ENCODE measurements at regions not wholly inside any gene's neighbourhood (a gene's known extent, or its start where the extent isn't known, plus 50 kb on each side); places are given as distances from the start of the nearest gene placed in this dataset.

DNA sequence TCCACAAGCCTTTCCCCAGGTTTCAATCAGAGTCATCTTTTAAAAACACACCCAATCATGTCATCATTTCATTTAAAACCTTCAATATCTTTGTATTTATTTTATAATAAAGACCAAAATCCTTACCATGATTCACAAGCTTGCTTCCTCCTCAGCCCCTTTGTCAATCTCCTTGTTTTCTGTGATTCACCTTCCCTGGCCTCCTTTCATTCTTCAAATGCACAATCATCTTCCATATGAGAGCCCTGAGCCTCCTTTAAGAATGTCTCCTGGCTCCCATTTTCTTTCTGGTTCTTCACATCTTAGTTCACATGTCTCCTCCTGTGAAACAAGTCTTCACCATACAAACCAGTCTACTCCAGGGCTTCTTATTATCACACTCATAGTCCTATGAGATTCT, 904.0 kb downstream of the SORCS3 start:
- no peak overlapping the region for H3K27ac ChIP-seq

DNA sequence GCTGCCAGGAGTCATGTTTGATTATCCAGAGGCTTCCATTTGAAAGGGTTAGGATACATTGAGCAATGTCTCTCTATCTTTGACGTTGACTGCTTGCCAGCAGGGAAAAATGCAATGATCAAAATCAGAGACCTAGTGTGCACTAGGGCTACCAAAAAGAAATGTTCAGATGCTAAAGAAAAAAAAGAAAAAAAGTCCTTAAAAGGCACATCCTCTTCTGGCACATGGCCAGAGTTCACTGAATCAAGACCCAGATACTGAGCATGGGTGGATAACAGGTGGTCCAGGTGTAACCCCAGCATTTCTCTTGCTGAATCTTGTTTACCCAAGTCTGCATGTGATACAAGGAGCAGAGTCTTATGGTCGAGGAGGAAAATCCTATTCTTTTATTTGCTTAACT, 899.3 kb downstream of the SORCS3 start:
- no peak overlapping the region for H3K4me3 ChIP-seq
- H3K9me3 ChIP-seq (ENCODE audit: low read depth), result no peaks in the 10 kb centered on the region
- no peak for TF ChIP-seq EZH2 (IDR thresholded peaks at IDR 0.05; ENCODE audit: borderline replicate concordance)
- H3K27ac ChIP-seq, result no peak overlapping the region
- WGBS (ENCODE audit: low lambda C conversion rate, missing lambda C conversion rate), result 53% methylated on average over 2 of the region's 2 CpGs
- H4K20me1 ChIP-seq (ENCODE audit: insufficient read depth, poor library complexity, severe bottlenecking), result no peaks in the 10 kb centered on the region
- no peak overlapping the region for H3K4me2 ChIP-seq
- H3K4me1 ChIP-seq (ENCODE audit: insufficient read depth), result no peaks in the 10 kb centered on the region
- no peaks in the 10 kb centered on the region for H3K79me2 ChIP-seq
- no peaks in the 10 kb centered on the region for H3K9me2 ChIP-seq (replicated peaks; ENCODE audit: insufficient read depth)
- no peak overlapping the region for H2AFZ ChIP-seq
- H3K36me3 ChIP-seq (replicated peaks; ENCODE audit: insufficient read depth, low read depth), result no peaks in the 10 kb centered on the region
- DNase-seq (ENCODE audit: low spot score), result peak; percentile 14
- H3K27me3 ChIP-seq, result no peaks in the 10 kb centered on the region

More for the DNA sequence above, 904.0 kb downstream of the SORCS3 start:
- no peaks in the 10 kb centered on the region for H4K20me1 ChIP-seq (ENCODE audit: insufficient read depth, poor library complexity, severe bottlenecking)
- DNase-seq (ENCODE audit: low spot score), result no peak
- no peaks in the 10 kb centered on the region for H3K79me2 ChIP-seq
- no peaks in the 10 kb centered on the region for H3K36me3 ChIP-seq (replicated peaks; ENCODE audit: insufficient read depth, low read depth)
- H3K9me2 ChIP-seq (replicated peaks; ENCODE audit: insufficient read depth), result no peaks in the 10 kb centered on the region
- H3K4me2 ChIP-seq, result no peak overlapping the region
- no peak for TF ChIP-seq EZH2phosphoT487 (IDR thresholded peaks at IDR 0.05; ENCODE audit: low read depth, severe bottlenecking, unreplicated experiment)
- TF ChIP-seq, protein P1, sequence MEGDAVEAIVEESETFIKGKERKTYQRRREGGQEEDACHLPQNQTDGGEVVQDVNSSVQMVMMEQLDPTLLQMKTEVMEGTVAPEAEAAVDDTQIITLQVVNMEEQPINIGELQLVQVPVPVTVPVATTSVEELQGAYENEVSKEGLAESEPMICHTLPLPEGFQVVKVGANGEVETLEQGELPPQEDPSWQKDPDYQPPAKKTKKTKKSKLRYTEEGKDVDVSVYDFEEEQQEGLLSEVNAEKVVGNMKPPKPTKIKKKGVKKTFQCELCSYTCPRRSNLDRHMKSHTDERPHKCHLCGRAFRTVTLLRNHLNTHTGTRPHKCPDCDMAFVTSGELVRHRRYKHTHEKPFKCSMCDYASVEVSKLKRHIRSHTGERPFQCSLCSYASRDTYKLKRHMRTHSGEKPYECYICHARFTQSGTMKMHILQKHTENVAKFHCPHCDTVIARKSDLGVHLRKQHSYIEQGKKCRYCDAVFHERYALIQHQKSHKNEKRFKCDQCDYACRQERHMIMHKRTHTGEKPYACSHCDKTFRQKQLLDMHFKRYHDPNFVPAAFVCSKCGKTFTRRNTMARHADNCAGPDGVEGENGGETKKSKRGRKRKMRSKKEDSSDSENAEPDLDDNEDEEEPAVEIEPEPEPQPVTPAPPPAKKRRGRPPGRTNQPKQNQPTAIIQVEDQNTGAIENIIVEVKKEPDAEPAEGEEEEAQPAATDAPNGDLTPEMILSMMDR (IDR thresholded peaks at IDR 0.05; ENCODE audit: poor library complexity), result no peak
- TF ChIP-seq EZH2 (IDR thresholded peaks at IDR 0.05; ENCODE audit: borderline replicate concordance), result no peak
- H3K4me3 ChIP-seq, result no peak overlapping the region
- no peak overlapping the region for H2AFZ ChIP-seq
- H3K4me1 ChIP-seq (ENCODE audit: insufficient read depth), result no peaks in the 10 kb centered on the region
- H3K27me3 ChIP-seq, result no peaks in the 10 kb centered on the region
- no peaks in the 10 kb centered on the region for H3K9me3 ChIP-seq (ENCODE audit: low read depth)

DNA sequence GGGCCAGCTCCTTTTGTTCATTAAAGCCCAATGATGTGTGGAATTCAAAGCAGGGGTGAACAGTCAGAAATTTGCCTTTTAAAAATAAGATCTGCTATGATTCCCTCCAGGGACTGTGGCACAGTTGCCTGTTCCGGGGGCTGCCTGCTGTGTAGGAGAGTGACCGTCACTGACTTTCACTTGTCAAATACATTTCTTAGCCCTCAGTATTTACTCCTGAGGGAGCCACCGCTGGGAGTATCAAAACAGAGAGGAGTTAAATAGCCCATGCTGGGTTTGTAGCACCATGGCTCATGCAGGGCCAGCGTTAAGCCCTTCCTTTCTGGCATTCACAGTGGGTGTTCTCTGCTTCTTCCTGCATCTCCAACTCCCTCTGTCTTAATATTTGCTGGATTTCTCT, 897.8 kb downstream of the SORCS3 start:
- TF ChIP-seq, protein P1 (IDR thresholded peaks at IDR 0.05; ENCODE audit: poor library complexity), result no peak
- TF ChIP-seq EZH2phosphoT487 (IDR thresholded peaks at IDR 0.05; ENCODE audit: low read depth, severe bottlenecking, unreplicated experiment) (no peak), EZH2 (IDR thresholded peaks at IDR 0.05; ENCODE audit: borderline replicate concordance) (no peak)
- H3K4me3 ChIP-seq, result no peak overlapping the region
- H3K4me1 ChIP-seq (ENCODE audit: insufficient read depth), result no peaks in the 10 kb centered on the region
- no peak overlapping the region for H3K4me2 ChIP-seq
- no peaks in the 10 kb centered on the region for H3K79me2 ChIP-seq
- DNase-seq (ENCODE audit: low spot score), result no peak
- no peaks in the 10 kb centered on the region for H3K9me2 ChIP-seq (replicated peaks; ENCODE audit: insufficient read depth)
- no peak overlapping the region for H3K27ac ChIP-seq
- 16% methylated on average over 4 of the region's 4 CpGs for WGBS (ENCODE audit: low lambda C conversion rate, missing lambda C conversion rate)
- no peaks in the 10 kb centered on the region for H4K20me1 ChIP-seq (ENCODE audit: insufficient read depth, poor library complexity, severe bottlenecking)
- H2AFZ ChIP-seq, result no peak overlapping the region
- no peaks in the 10 kb centered on the region for H3K27me3 ChIP-seq
- no peaks in the 10 kb centered on the region for H3K9me3 ChIP-seq (ENCODE audit: low read depth)
- no peaks in the 10 kb centered on the region for H3K36me3 ChIP-seq (replicated peaks; ENCODE audit: insufficient read depth, low read depth)

DNA sequence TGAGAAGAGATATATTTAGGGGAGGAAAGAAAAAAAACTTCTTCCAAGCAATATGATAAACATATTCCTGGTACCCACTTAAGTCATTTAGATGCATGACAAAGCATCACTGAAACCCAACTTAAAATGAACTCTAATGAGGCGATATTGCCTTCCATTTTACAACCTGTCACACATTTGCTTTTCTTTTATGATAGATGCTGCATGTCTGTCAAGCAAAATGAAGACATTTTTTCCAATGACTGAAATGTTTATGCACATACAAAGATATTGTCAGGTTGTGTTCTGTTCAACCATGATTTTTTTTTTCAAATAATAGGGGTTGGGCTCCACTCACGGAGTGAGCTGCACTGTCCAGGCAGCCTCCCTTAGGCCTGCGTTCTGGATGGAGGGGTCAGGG, 894.4 kb downstream of the SORCS3 start:
- DNase-seq (ENCODE audit: low spot score), result no peak
- Histone ChIP-seq H3K4me3 (no peak overlapping the region), H3K27me3 (no peaks in the 10 kb centered on the region), H3K9me2 (replicated peaks; ENCODE audit: insufficient read depth) (no peaks in the 10 kb centered on the region), H3K79me2 (no peaks in the 10 kb centered on the region), H3K36me3 (replicated peaks; ENCODE audit: insufficient read depth, low read depth) (no peaks in the 10 kb centered on the region), H3K4me1 (ENCODE audit: insufficient read depth) (no peaks in the 10 kb centered on the region), H3K4me2 (no peak overlapping the region), H2AFZ (no peak overlapping the region), H3K9me3 (ENCODE audit: low read depth) (no peaks in the 10 kb centered on the region), H3K27ac (no peak overlapping the region), H4K20me1 (ENCODE audit: insufficient read depth, poor library complexity, severe bottlenecking) (no peaks in the 10 kb centered on the region)
- 88% methylated on average over 3 of the region's 3 CpGs for WGBS (ENCODE audit: low lambda C conversion rate, missing lambda C conversion rate)
- TF ChIP-seq EZH2 (IDR thresholded peaks at IDR 0.05; ENCODE audit: borderline replicate concordance) (no peak), EZH2phosphoT487 (IDR thresholded peaks at IDR 0.05; ENCODE audit: low read depth, severe bottlenecking, unreplicated experiment) (no peak)
- TF ChIP-seq, protein P1 (IDR thresholded peaks at IDR 0.05; ENCODE audit: poor library complexity), result no peak
